ENCODE measurements at regions not wholly inside any gene's neighbourhood (a gene's known extent, or its start where the extent isn't known, plus 50 kb on each side); places are given as distances from the start of the nearest gene placed in this dataset.

GRCh38 chr5:27479859-27480258, 441.5 kb upstream of the CDH9 start:
- TF ChIP-seq TAF1 (IDR thresholded peaks at IDR 0.05; ENCODE audit: low read depth) (no peak), CREB1 (IDR thresholded peaks at IDR 0.05; ENCODE audit: low read depth) (no peak), NFIC (IDR thresholded peaks at IDR 0.05) (no peak)

GRCh38 chr5:27477550-27477949, 439.2 kb upstream of the CDH9 start:
- TF ChIP-seq RAD21 (IDR thresholded peaks at IDR 0.05; ENCODE audit: low read depth) (no peak), NFIC (IDR thresholded peaks at IDR 0.05) (no peak), TAF1 (IDR thresholded peaks at IDR 0.05; ENCODE audit: low read depth) (no peak), EGR1 (IDR thresholded peaks at IDR 0.05) (no peak), MAX (IDR thresholded peaks at IDR 0.05) (no peak), USF1 (IDR thresholded peaks at IDR 0.05) (no peak), CEBPB (IDR thresholded peaks at IDR 0.05) (no peak), EP300 (IDR thresholded peaks at IDR 0.05; ENCODE audit: borderline replicate concordance) (no peak), ZBTB7A (IDR thresholded peaks at IDR 0.05; ENCODE audit: low read depth) (no peak)

DNA sequence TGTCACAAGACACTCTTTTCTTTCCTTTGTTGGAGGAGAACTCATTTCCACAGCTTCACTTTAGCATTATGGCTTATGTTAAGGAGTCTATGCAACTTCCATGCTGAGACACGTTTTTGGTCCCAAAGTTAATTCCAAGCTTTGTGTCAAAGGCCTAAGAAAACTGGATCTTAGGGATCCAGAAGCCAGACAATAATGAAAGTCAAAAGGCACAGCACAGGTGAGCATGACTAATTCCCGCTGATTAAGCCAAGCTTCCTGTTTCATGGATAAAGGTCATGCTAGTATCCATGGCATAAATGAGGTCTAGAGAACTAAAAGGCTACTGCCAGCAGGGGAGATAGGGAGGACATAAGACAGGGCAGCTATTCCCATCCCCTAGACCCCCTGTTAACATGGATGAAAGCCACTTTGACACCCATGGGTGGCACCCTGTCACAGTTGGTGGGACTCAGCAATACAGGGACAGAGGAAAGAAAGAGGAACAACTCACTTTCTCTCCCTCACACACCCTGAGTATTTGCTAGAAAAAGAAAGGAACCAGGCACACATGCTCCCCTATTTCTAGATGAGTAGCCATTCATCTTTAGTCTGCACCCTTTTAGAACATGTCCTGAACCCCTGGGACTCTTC, 438.1 kb upstream of the CDH9 start:
- TF ChIP-seq FOXM1 (IDR thresholded peaks at IDR 0.05; ENCODE audit: borderline replicate concordance, low read depth), result no peak
- TF ChIP-seq CEBPB (IDR thresholded peaks at IDR 0.05), result no peak
- no peak for TF ChIP-seq TCF12 (IDR thresholded peaks at IDR 0.05; ENCODE audit: low read depth)
- no peak for TF ChIP-seq EGR1 (IDR thresholded peaks at IDR 0.05)

DNA sequence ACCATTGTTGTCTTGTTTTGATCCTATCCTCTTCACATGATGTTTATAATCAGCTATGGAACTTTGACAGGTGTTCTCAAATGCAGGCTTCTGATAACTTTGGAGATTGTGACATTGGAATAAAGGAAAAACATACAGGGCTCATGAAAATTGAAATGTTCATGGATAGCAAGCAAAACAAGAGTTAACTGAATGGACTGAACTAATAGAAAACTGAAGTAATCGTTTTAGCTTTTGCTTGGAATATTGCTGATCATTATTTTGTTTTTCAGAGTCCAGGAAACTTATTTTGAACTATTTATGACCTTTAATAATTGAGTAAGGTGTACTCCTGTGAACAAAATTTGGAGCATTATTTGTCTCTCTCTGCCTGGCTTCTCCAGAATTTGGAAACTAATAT, 436.7 kb upstream of the CDH9 start:
- TF ChIP-seq TAF1 (IDR thresholded peaks at IDR 0.05; ENCODE audit: low read depth) (no peak), MAX (IDR thresholded peaks at IDR 0.05) (no peak), CREB1 (IDR thresholded peaks at IDR 0.05; ENCODE audit: low read depth) (no peak), USF1 (IDR thresholded peaks at IDR 0.05) (no peak), FOXM1 (IDR thresholded peaks at IDR 0.05; ENCODE audit: borderline replicate concordance, low read depth) (no peak), YY1 (IDR thresholded peaks at IDR 0.05; ENCODE audit: low read depth) (no peak), RAD21 (IDR thresholded peaks at IDR 0.05; ENCODE audit: low read depth) (no peak), TCF12 (IDR thresholded peaks at IDR 0.05; ENCODE audit: low read depth) (no peak), EP300 (IDR thresholded peaks at IDR 0.05; ENCODE audit: borderline replicate concordance) (no peak), TEAD4 (IDR thresholded peaks at IDR 0.05) (no peak)
- TF ChIP-seq, protein P1, sequence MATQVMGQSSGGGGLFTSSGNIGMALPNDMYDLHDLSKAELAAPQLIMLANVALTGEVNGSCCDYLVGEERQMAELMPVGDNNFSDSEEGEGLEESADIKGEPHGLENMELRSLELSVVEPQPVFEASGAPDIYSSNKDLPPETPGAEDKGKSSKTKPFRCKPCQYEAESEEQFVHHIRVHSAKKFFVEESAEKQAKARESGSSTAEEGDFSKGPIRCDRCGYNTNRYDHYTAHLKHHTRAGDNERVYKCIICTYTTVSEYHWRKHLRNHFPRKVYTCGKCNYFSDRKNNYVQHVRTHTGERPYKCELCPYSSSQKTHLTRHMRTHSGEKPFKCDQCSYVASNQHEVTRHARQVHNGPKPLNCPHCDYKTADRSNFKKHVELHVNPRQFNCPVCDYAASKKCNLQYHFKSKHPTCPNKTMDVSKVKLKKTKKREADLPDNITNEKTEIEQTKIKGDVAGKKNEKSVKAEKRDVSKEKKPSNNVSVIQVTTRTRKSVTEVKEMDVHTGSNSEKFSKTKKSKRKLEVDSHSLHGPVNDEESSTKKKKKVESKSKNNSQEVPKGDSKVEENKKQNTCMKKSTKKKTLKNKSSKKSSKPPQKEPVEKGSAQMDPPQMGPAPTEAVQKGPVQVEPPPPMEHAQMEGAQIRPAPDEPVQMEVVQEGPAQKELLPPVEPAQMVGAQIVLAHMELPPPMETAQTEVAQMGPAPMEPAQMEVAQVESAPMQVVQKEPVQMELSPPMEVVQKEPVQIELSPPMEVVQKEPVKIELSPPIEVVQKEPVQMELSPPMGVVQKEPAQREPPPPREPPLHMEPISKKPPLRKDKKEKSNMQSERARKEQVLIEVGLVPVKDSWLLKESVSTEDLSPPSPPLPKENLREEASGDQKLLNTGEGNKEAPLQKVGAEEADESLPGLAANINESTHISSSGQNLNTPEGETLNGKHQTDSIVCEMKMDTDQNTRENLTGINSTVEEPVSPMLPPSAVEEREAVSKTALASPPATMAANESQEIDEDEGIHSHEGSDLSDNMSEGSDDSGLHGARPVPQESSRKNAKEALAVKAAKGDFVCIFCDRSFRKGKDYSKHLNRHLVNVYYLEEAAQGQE (IDR thresholded peaks at IDR 0.05; ENCODE audit: low read depth), result no peak

GRCh38 chr5:27474395-27474794, 436.0 kb upstream of the CDH9 start:
- no peak for TF ChIP-seq NFIC (IDR thresholded peaks at IDR 0.05)
- TF ChIP-seq TAF1 (IDR thresholded peaks at IDR 0.05; ENCODE audit: low read depth), result no peak
- no peak for TF ChIP-seq MAX (IDR thresholded peaks at IDR 0.05)
- no peak for TF ChIP-seq FOXM1 (IDR thresholded peaks at IDR 0.05; ENCODE audit: borderline replicate concordance, low read depth)
- no peak for TF ChIP-seq ZBTB7A (IDR thresholded peaks at IDR 0.05; ENCODE audit: low read depth)
- no peak for TF ChIP-seq EGR1 (IDR thresholded peaks at IDR 0.05)
- TF ChIP-seq, protein P1 (IDR thresholded peaks at IDR 0.05; ENCODE audit: low read depth), result no peak
- TF ChIP-seq CREB1 (IDR thresholded peaks at IDR 0.05; ENCODE audit: low read depth), result no peak
- no peak for TF ChIP-seq USF1 (IDR thresholded peaks at IDR 0.05)
- TF ChIP-seq RAD21 (IDR thresholded peaks at IDR 0.05; ENCODE audit: low read depth), result no peak
- TF ChIP-seq TEAD4 (IDR thresholded peaks at IDR 0.05), result no peak
- TF ChIP-seq YY1 (IDR thresholded peaks at IDR 0.05; ENCODE audit: low read depth), result no peak
- no peak for TF ChIP-seq CEBPB (IDR thresholded peaks at IDR 0.05)
- TF ChIP-seq TCF12 (IDR thresholded peaks at IDR 0.05; ENCODE audit: low read depth), result no peak
- no peak for TF ChIP-seq EP300 (IDR thresholded peaks at IDR 0.05; ENCODE audit: borderline replicate concordance)

GRCh38 chr5:27474047-27474309, 435.6 kb upstream of the CDH9 start:
- TF ChIP-seq MAX (IDR thresholded peaks at IDR 0.05), result no peak
- no peak for TF ChIP-seq EP300 (IDR thresholded peaks at IDR 0.05; ENCODE audit: borderline replicate concordance)
- TF ChIP-seq, protein P1 (IDR thresholded peaks at IDR 0.05; ENCODE audit: low read depth), result no peak
- no peak for TF ChIP-seq CEBPB (IDR thresholded peaks at IDR 0.05)
- no peak for TF ChIP-seq YY1 (IDR thresholded peaks at IDR 0.05; ENCODE audit: low read depth)
- no peak for TF ChIP-seq TCF12 (IDR thresholded peaks at IDR 0.05; ENCODE audit: low read depth)
- no peak for TF ChIP-seq USF1 (IDR thresholded peaks at IDR 0.05)
- TF ChIP-seq FOXM1 (IDR thresholded peaks at IDR 0.05; ENCODE audit: borderline replicate concordance, low read depth), result no peak
- no peak for TF ChIP-seq NFIC (IDR thresholded peaks at IDR 0.05)
- no peak for TF ChIP-seq ZBTB7A (IDR thresholded peaks at IDR 0.05; ENCODE audit: low read depth)
- TF ChIP-seq TEAD4 (IDR thresholded peaks at IDR 0.05), result no peak
- TF ChIP-seq EGR1 (IDR thresholded peaks at IDR 0.05), result no peak
- no peak for TF ChIP-seq CREB1 (IDR thresholded peaks at IDR 0.05; ENCODE audit: low read depth)

All from Ishikawa (cell line).